ENCODE measurements at regions not wholly inside any gene's neighbourhood (a gene's known extent, or its start where the extent isn't known, plus 50 kb on each side); places are given as distances from the start of the nearest gene placed in this dataset.

- H3K4me3 Mint-ChIP-seq, result no peak overlapping the region
- H3K27me3 Mint-ChIP-seq, result peaks cover 4 to 25% (median 12%) of the 10 kb centered on the region in 3 donors
These were observed 114.1 kb upstream of the GALNT15 start for GRCh38 chr3:16060358-16060852.

GRCh38 chr3:16060945-16061344 lies 113.5 kb upstream of the GALNT15 start:
- Mint-ChIP-seq H3K9me3 (peaks cover 0 to 3% (median 0%) of the 10 kb centered on the region in 7 donors), H3K27ac (peak overlapping the region in 1 of 6 donors; percentile 17), H3K4me3 (no peak overlapping the region), H3K4me1 (no peaks in the 10 kb centered on the region), H3K27me3 (peaks cover 4 to 25% (median 12%) of the 10 kb centered on the region in 3 donors), H3K36me3 (no peaks in the 10 kb centered on the region)
- DNase-seq (no peak), ATAC-seq (ENCODE audit: low read depth in 2 of 2) (no peak)

More at GRCh38 chr3:16060358-16060852, 114.1 kb upstream of the GALNT15 start:
- no peaks in the 10 kb centered on the region for H3K36me3 Mint-ChIP-seq
- ATAC-seq (ENCODE audit: low read depth in 2 of 2) (no peak), DNase-seq (no peak)
- H3K9me3 Mint-ChIP-seq, result peaks cover 0 to 3% (median 0%) of the 10 kb centered on the region in 7 donors
- H3K4me1 Mint-ChIP-seq, result no peaks in the 10 kb centered on the region
- H3K27ac Mint-ChIP-seq, result no peak overlapping the region

- Mint-ChIP-seq H3K27ac (no peak overlapping the region), H3K4me3 (no peak overlapping the region), H3K9me3 (peaks cover 0 to 3% (median 0%) of the 10 kb centered on the region in 7 donors), H3K36me3 (no peaks in the 10 kb centered on the region), H3K27me3 (peaks cover 4 to 25% (median 12%) of the 10 kb centered on the region in 3 donors), H3K4me1 (no peaks in the 10 kb centered on the region)
- ATAC-seq (ENCODE audit: low read depth in 2 of 2), result no peak
- DNase-seq, result no peak
These were observed 113.0 kb upstream of the GALNT15 start for GRCh38 chr3:16061491-16061890.

GRCh38 chr3:16063603-16064002 lies 110.9 kb upstream of the GALNT15 start:
- no peaks in the 10 kb centered on the region for H3K4me1 Mint-ChIP-seq
- no peak for ATAC-seq (ENCODE audit: low read depth in 2 of 2)
- H3K9me3 Mint-ChIP-seq, result peaks cover 0 to 3% (median 0%) of the 10 kb centered on the region in 7 donors
- DNase-seq, result no peak
- H3K27me3 Mint-ChIP-seq, result peaks cover 4 to 25% (median 12%) of the 10 kb centered on the region in 3 donors
- H3K27ac Mint-ChIP-seq, result no peak overlapping the region
- no peak overlapping the region for H3K4me3 Mint-ChIP-seq
- H3K36me3 Mint-ChIP-seq, result no peaks in the 10 kb centered on the region

- no peaks in the 10 kb centered on the region for H3K36me3 Mint-ChIP-seq
- DNase-seq (no peak), ATAC-seq (ENCODE audit: low read depth in 2 of 2) (no peak)
- no peaks in the 10 kb centered on the region for H3K4me1 Mint-ChIP-seq
- no peak overlapping the region for H3K4me3 Mint-ChIP-seq
- H3K9me3 Mint-ChIP-seq, result peaks cover 0 to 3% (median 0%) of the 10 kb centered on the region in 7 donors
- no peak overlapping the region for H3K27ac Mint-ChIP-seq
- H3K27me3 Mint-ChIP-seq, result peaks cover 4 to 25% (median 12%) of the 10 kb centered on the region in 3 donors
These were observed 109.7 kb upstream of the GALNT15 start for GRCh38 chr3:16064642-16065414.

- Mint-ChIP-seq H3K27me3 (peaks cover 0 to 14% (median 3%) of the 10 kb centered on the region in 3 donors), H3K4me3 (no peak overlapping the region), H3K4me1 (no peaks in the 10 kb centered on the region), H3K27ac (no peak overlapping the region), H3K36me3 (no peaks in the 10 kb centered on the region), H3K9me3 (peaks cover 0 to 5% (median under 1%) of the 10 kb centered on the region in 7 donors)
- ATAC-seq (ENCODE audit: low read depth in 2 of 2) (no peak), DNase-seq (no peak)
These were observed 107.9 kb upstream of the GALNT15 start for GRCh38 chr3:16066545-16066944.

- Mint-ChIP-seq H3K9me3 (peaks cover 0 to 7% (median 2%) of the 10 kb centered on the region in 7 donors), H3K27ac (no peak overlapping the region), H3K4me1 (no peaks in the 10 kb centered on the region), H3K36me3 (no peaks in the 10 kb centered on the region), H3K27me3 (peaks cover 0 to 10% (median 0%) of the 10 kb centered on the region in 3 donors), H3K4me3 (no peak overlapping the region)
- no peak for ATAC-seq (ENCODE audit: low read depth in 2 of 2)
- no peak for DNase-seq
These were observed 107.5 kb upstream of the GALNT15 start for GRCh38 chr3:16066975-16067374.

- Mint-ChIP-seq H3K9me3 (peaks cover 0 to 9% (median 4%) of the 10 kb centered on the region in 7 donors), H3K36me3 (no peaks in the 10 kb centered on the region), H3K4me1 (no peaks in the 10 kb centered on the region), H3K4me3 (no peak overlapping the region), H3K27me3 (peaks cover 0 to 4% (median 0%) of the 10 kb centered on the region in 3 donors), H3K27ac (no peak overlapping the region)
- ATAC-seq (ENCODE audit: low read depth in 2 of 2) (no peak), DNase-seq (no peak)
These were observed 106.5 kb upstream of the GALNT15 start for GRCh38 chr3:16067837-16068471.

- no peaks in the 10 kb centered on the region for H3K36me3 Mint-ChIP-seq
- H3K4me1 Mint-ChIP-seq, result no peaks in the 10 kb centered on the region
- ATAC-seq (ENCODE audit: low read depth in 2 of 2), result no peak
- H3K4me3 Mint-ChIP-seq, result no peak overlapping the region
- no peak for DNase-seq
- H3K27ac Mint-ChIP-seq, result peak overlapping the region in 1 of 6 donors; percentile 27
- H3K27me3 Mint-ChIP-seq, result peaks cover 0 to 2% (median 1%) of the 10 kb centered on the region in 3 donors
- peaks cover 0 to 10% (median 6%) of the 10 kb centered on the region in 7 donors for H3K9me3 Mint-ChIP-seq
These were observed 105.1 kb upstream of the GALNT15 start for GRCh38 chr3:16069149-16069922.

- H3K27me3 Mint-ChIP-seq, result peaks cover 0 to 7% (median 4%) of the 10 kb centered on the region in 3 donors
- H3K27ac Mint-ChIP-seq, result no peak overlapping the region
- H3K4me1 Mint-ChIP-seq, result no peaks in the 10 kb centered on the region
- H3K36me3 Mint-ChIP-seq, result no peaks in the 10 kb centered on the region
- DNase-seq, result no peak
- peak overlapping the region in 1 of 8 donors; percentile 16 for H3K4me3 Mint-ChIP-seq
- no peak for ATAC-seq (ENCODE audit: low read depth in 2 of 2)
- peaks cover 0 to 10% (median 6%) of the 10 kb centered on the region in 7 donors for H3K9me3 Mint-ChIP-seq
These were observed 103.8 kb upstream of the GALNT15 start for GRCh38 chr3:16070707-16071106.

GRCh38 chr3:16071206-16071605 lies 103.3 kb upstream of the GALNT15 start:
- no peak overlapping the region for H3K27ac Mint-ChIP-seq
- H3K9me3 Mint-ChIP-seq, result peaks cover 0 to 10% (median 7%) of the 10 kb centered on the region in 7 donors
- H3K4me3 Mint-ChIP-seq, result peak overlapping the region in 1 of 8 donors; percentile 21
- H3K36me3 Mint-ChIP-seq, result no peaks in the 10 kb centered on the region
- H3K27me3 Mint-ChIP-seq, result peaks cover 0 to 7% (median 4%) of the 10 kb centered on the region in 3 donors
- DNase-seq (no peak), ATAC-seq (ENCODE audit: low read depth in 2 of 2) (no peak)
- H3K4me1 Mint-ChIP-seq, result no peaks in the 10 kb centered on the region

- Mint-ChIP-seq H3K36me3 (peaks cover 0 to under 1% of the 10 kb centered on the region in 2 donors), H3K4me1 (no peaks in the 10 kb centered on the region), H3K9me3 (peaks cover 0 to 21% (median 8%) of the 10 kb centered on the region in 7 donors), H3K27me3 (peaks cover 0 to 7% (median 4%) of the 10 kb centered on the region in 3 donors), H3K27ac (no peak overlapping the region), H3K4me3 (no peak overlapping the region)
- DNase-seq, result no peak
- ATAC-seq (ENCODE audit: low read depth in 2 of 2), result no peak
These were observed 101.9 kb upstream of the GALNT15 start for GRCh38 chr3:16072420-16073110.
